GM12878 (cell line): ENCODE measurements at regions not wholly inside any gene's neighbourhood (a gene's known extent, or its start where the extent isn't known, plus 50 kb on each side); places are given as distances from the start of the nearest gene placed in this dataset.

Source experiments
- CTCF ChIP-seq, 3 experiments: IDR thresholded peaks in 2 of 3; conservative IDR thresholded peaks in 1 of 3; 2 replicates each; pipeline ENCODE4 v1.5.1; 2011; ENCODE audit warnings: low read depth in 3 of 3, low read length in 3 of 3, mild to moderate bottlenecking in 3 of 3, control low read depth in 2 of 3, moderate library complexity in 2 of 3, inconsistent platforms in 1 of 3, mixed read lengths in 1 of 3; ENCODE audit not compliant: control insufficient read depth in 2 of 3, insufficient read depth in 1 of 3; ENCODE audit errors: extremely low read depth in 1 of 3
- E2F4 ChIP-seq: IDR thresholded peaks from 2 replicates; pipeline ENCODE4 v1.6.1; 2012; ENCODE audit warnings: low read depth, low read length, improper control_type of control experiment
- MAX ChIP-seq: IDR thresholded peaks from 2 replicates; pipeline ENCODE4 v1.6.1; 2012; ENCODE audit warnings: low read depth, low read length, improper control_type of control experiment
- SMC3 ChIP-seq: IDR thresholded peaks from 2 replicates; pipeline ENCODE4 v1.6.1; 2011; ENCODE audit warnings: low read length, improper control_type of control experiment, borderline replicate concordance
- ZNF384 ChIP-seq: IDR thresholded peaks from 2 replicates; pipeline ENCODE4 v1.6.1; 2012; ENCODE audit warnings: low read depth, mild to moderate bottlenecking, low read length, improper control_type of control experiment, borderline replicate concordance

- TF ChIP-seq CTCF (IDR thresholded peaks at IDR 0.05 in 2 of 3, conservative IDR thresholded peaks at IDR 0.05 in 1 of 3; ENCODE audit: control insufficient read depth in 2 of 3, extremely low read depth in 1 of 3, insufficient read depth in 1 of 3, low read depth in 3 of 3, low read length in 3 of 3) = no peak
- TF ChIP-seq E2F4 = no peak
- TF ChIP-seq ZNF384 = no peak
- no peak for TF ChIP-seq SMC3
- no peak for TF ChIP-seq MAX
These were observed 330.2 kb downstream of the HS3ST1 start for GRCh38 chr4:11098461-11098860.
